HG03108 (cell line): ENCODE measurements at regions not wholly inside any gene's neighbourhood (a gene's known extent, or its start where the extent isn't known, plus 50 kb on each side); places are given as distances from the start of the nearest gene placed in this dataset.

Source experiments
- ATAC-seq: cut with Tn5 transposase; IDR thresholded peaks from one replicate; pipeline ENCODE4 v1.9.1; 2021; ENCODE audit warnings: moderate library complexity; ENCODE audit not compliant: unreplicated experiment

DNA sequence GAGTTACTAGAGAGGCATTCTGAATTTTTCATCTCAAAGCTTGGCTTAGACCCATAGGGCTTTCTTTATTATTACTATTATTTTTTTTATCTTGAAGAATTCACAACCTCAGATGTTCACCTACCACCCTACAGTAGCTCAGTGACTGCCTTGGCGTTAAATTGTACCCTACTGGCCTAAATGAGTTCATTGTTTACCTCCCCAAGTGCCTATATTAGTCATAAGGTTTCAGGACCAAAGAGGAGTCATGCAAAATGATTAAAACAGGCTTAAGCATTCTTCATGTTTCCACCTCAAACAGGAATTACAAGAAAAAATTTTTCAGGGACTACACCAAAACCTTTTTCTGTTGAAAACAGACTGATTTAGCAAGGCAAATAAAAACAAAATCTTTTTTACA is 751.5 kb downstream of the SQOR start:
- no peak for ATAC-seq

DNA sequence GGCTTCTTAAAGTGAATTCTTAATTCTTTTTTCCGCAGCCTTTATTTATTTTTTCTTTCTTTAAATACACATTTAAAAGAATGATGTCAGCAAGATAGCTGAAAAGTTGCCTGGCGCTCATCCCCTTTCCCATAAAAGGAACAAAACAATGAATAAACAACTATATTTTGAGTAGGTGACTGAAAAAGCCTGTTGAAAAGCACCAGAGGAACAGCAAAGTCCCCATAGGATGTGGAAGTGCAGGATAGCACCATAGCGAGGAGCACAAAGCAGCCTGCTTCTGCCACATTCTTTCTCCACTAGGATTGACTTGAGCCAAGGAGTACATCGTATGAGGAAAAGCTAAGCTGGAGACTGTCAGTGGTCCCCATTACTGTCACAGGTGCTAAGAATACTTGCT is 754.9 kb downstream of the SQOR start:
- ATAC-seq: no peak

DNA sequence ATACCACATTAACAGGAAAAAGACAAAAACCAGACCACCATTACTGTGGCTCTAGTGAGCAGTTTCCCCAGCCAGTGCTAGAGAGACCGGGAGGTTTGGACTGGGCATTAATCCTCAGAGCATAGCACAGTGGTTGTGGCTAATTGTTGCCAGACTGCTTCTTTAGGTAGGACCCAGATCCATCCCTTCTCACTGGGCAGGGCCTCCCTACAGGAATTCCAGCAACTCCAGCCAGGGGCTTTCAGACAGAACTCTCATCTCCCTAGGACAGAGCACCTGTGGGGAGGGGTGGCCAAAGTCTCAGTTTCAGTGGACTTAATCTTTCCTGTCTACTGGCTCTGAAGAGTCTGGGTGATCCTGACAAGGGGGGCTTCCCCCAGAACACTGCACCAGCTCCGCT is 759.6 kb downstream of the SQOR start:
- ATAC-seq: no peak

DNA sequence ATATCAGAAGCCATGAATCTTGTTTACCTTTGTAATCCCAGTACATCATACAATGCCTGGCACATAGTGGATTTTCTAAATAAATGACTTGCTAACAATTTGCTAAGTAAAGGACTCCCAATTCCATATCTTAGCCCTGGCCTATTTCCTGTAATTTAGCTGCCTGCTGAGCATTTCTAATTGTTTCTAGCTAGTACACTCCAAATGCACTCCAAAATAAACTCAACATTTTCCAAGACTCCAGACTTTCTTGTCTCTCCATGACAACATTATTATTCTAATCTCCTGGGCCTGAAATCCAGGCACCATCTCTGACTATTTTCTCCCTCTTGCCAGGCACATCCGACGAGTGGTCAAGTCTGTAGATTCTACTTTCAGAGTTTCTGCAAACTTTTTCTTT is 773.5 kb downstream of the SQOR start:
- ATAC-seq: no peak

DNA sequence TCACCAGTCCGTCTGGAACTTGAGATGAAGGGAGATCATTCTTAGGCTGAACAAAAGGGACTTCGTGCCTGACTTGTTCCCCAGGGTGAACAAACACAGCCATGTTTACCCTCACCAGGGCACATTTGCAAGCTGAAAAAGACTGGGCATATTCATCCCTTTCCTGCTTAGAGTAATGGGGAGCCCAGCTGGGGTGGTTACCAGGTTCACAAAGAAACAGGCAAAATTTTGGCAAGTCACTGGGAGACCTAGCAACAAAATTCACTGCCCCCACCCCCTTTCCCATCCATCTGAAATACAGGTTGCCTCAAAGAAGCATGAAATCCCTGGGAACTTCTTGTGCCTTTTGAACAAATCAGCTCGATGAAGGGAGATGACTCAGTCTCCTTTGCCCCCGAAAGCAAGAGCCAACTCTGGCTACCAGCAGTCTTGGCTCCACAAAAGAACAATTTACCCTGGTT is 775.0 kb downstream of the SQOR start:
- ATAC-seq: no peak

DNA sequence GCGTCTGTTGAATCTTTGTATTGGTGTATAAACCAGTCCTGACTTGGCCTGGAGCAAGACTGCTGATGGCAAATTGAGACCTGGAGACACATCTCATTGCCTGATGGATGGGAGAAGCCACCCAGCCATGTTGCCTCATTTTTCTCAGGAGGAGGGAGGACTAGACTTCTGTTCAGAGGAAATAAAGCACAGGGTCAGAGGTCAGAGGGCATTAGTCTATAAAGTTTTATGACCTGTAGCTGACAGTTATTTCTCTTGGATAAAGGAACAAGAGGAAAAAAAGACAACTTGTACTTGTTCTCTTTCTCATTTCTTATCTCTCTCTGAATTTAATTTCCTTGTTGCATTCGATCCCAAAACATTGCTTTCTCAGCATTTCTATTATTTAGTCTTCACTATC is 775.9 kb downstream of the SQOR start:
- ATAC-seq: no peak

DNA sequence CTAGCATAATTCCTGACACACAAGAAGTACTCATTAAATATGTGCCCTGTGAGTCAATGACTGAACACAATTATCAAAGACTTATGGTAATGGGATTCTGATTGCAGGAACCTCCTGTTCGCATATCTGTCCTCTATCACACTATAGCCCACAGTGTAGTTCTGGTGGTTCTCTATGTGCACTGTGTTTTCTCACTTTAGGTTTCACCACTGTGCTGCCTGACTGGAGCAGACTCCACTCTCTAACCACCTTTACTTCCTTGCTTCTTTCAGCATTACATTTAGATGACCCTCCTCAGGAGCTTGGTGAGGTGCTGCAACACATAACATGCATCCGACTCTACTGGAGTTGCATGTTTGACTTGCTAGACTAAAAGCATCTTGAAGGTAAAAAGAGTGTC is 777.1 kb downstream of the SQOR start:
- ATAC-seq: no peak

DNA sequence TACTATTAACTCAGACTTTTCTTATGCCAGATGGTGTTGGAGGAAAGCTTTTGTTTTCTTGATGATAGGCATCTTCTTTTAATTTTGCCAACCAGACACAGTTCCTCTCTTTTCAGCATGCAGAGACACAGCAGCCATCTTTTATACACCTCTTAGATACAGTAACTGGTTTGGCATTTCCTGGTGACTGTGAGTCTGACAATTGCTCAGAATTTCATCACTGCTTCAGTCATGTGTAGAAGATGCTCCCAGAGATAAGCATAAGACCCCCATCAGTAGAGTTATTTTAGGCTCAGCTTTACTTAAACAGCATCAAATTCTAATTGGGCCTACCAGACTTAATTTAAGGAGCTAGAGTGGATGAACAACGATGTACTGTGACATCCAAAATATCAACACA is 779.0 kb downstream of the SQOR start:
- no peak for ATAC-seq

DNA sequence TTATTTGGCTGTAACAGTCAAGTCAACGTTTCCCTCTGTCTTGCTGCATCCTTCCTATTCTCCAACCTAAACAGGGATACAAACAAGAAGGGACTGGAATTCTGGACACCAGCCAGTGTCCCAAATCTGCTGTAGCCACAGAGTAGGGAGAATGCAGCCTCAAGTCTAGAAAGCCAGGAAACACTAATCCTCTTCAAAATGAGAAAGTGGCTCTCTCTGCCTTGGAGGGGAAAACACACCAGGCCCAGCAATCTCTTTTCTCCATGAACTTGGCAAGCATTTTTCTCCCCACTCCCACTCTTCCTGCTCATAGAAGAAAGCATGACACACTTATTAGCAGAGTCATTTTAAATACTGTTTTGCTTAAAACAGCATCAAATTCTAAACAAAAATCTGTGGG is 781.7 kb downstream of the SQOR start:
- ATAC-seq: no peak

DNA sequence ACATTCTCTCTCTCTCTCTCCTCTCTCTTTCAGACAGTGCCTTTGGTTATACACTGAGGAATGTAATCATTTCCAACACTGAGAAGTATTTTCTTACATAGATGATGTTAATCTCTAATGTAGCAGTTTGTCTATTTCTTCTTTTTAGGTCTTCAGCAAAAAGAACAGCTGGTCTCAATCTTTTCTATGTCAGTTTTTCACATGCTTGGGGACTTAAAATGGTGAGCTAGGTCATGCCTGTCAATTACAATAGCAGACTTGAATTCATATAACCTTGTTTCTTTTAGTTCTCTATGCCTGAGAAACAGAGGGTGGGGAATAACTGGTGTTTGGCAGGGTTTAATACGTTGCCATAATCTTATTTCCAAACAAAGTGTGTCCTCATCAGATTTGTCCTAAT is 786.2 kb downstream of the SQOR start:
- no peak for ATAC-seq

DNA sequence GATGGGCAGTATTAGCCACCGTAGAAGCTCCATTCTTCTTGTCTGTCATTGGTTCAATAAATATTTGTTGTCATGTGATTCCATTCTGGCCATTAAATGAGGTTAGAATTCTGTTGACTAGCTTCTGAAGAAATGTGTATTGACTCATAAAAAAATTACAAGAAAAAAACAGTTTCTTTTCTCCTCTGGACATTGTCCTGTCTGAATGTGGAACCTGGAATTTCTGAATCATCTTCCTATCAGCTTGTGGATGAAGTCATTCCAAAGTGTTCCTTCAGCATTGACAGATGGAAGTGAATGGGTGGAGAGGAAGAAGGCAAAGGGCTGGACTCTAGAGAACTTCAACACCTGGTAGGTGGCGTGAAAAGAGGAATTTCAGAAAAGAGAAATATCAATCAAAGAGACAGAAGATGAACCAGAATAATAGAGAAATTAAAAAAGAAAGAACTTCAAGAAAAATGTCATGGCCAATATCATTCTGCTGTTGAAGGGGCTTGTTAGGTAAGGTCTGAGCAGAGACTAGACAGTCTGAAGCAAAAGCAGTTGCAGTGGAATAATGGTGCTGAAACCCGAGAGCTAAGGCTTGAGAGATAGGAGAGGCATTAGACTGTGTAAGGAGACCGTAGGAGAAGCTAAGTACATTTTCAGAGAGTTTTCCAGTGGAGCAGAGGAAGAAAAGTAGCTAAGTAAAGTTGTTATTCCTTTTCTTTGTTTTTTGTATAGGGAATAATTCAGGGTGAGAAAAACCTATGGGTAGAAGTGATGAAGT is 806.6 kb downstream of the SQOR start:
- ATAC-seq: no peak

DNA sequence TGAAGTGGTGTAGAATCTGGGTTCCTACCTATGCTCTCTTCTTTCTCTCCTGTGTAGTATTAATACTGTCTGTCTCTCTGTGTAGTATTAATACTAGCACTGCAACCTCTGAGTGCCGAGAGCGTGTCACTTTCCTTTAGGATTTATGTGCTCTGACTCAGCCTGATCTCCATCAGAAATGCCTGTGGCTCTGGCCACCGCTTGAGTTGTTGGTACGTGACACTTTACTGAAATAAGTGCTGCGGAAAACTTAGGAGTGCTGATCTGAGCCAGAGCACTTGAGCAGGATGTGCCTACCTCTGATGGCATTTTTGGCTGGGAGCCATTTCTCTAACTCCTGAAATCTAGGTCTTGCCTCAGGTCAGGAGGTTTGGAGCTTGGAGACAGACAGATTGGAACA is 807.4 kb downstream of the SQOR start:
- no peak for ATAC-seq

DNA sequence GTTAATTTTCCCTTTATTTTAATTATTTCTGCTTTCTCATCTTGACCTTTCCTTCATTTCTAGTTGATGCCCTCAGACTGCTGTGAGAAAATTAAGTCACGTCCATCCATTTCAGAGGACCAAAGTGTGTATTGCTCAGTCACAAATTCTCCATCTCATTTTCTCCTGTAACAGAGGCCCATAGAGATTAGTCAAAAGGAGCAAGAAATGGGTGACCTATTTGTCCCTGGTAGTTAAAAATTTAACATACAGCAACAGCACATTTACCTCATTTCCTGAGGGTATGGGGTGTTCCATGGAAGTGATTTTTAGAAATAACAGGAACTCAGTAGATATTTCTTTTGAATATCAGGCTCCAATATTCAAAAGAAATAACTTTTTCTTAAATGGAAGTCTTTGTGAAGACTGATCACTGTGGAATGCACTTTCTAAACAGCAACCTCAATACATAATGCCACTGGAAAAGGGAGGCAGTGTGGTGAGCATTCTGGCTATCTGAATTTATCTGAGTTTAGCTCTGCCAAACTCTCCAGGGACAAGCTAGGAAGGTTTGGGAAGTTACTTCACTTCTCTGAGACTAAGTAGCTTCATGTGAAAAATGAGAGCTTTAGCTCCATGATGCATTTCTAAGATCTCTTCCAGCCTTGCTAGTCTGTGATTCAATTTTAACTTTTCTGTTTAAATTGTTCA is 808.2 kb downstream of the SQOR start:
- no peak for ATAC-seq

DNA sequence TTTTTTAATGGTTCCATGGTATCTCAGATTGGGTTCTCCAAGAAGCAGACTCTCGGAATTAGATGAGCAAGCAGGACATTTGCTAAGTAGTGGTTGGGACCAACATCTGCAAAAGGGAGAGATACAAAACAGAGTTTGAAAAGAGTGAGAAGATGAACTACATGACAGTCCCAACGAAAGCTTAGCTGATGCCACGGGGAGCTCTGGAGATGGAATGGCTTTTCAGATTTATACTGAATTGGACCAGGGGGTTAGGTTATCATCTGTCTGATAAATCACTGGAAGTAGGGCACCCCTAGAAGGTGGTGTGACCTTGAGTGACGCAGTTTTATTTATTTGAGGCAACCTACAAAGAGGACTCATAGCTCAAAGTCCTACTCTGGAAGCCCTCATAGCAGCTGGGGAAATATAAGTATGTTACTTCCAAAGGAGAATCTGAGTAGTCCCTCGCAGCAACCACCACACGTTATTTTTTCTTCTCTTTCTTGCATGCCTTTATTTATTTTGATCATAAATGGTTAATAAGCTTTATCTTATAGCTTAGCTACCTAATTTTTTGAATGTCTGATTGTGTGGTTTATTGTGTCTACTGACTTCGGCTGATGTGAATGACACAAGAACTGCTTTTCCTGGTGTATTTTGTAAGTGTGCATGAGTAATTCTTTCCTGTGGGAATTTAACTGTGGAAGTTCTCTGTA is 815.4 kb downstream of the SQOR start:
- no peak for ATAC-seq

DNA sequence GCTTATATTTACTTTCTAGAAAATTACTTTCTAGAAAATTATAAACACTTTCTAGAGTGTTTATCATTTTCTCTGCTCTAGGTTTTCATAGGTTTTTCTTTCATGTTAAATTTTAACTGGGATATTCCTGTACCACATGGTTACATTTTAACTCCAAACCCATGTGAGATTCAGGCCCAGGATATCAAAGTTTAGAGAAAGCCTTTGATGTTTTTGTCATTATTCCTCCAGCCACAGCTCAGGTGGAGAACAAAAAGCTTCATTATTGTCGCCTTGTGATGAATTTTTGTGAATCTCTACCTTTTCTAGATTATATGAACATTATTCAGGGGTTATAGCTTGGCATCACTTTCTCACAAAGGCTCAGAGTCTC is 816.0 kb downstream of the SQOR start:
- ATAC-seq: no peak

DNA sequence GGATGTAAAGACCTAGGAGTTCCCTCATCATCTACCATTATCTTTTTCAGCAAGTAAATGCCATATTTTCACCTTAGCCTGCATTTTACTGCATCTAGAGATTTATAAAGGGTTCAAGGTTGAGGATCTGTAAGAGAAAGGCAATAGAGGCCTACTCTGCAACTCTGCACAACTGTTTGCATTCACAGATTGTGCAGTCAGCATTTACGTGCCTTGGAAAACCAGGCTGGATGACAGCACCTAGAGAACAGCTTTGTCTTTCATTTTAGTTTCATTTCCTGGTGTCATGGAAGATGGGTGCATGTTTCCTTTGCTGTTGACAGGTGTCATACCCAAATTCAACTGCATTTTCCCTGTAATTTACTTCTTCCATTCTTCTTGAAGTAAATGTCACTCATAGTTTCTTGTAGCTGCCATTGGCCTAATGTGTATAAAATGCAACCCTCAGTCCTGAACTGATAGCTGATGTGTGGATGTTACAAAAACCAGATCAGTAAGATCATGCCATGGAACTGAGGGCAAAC is 817.5 kb downstream of the SQOR start:
- no peak for ATAC-seq

DNA sequence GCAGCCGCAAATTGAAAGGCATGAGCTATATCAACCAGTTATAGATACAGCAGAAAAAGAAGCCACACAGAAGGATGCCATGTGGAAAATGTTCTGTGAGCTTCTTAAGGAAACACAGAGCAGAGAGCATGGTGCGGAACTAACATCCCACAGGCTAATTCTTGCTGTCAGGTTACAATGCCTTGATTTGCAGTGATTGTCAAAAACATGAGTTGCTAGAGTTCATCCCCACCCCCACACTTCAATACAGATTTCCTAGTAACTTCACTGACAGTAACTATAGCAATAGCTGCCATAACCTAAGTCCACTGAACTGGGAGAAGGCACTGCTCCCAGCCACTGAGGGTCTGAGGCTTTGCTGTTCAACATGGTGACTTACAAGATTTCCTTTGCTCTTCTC is 821.6 kb downstream of the SQOR start:
- ATAC-seq: no peak

DNA sequence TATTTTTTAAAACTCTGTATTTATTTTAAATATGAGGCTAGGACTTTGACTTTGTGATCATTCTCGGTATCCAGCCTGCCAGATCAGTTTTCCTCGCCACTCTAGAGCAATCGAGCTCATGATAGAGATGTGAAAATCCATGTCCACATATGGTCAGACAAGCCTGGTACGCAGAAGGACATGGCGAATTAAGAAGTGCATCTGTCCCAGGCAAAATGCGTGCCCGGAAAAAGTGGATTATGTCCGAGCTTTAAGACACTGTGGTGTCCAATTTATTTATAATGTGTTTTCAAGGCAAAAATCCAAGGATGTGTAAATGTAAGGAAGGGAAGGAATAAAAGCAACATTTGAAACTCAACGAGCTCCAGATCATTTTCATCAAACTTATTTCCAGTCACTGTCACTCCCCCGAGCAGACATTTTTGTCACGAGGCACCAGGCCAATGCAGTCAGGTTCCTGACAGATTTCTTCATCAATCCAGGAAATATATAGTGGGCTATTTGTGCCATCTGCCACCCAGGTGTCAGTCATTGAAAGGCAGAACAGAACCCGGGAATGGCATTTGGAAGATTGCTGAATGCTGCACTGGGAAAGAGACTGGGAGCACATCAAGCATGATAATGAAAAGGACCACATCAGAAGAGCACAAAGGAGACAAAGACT is 825.7 kb downstream of the SQOR start:
- no peak for ATAC-seq

DNA sequence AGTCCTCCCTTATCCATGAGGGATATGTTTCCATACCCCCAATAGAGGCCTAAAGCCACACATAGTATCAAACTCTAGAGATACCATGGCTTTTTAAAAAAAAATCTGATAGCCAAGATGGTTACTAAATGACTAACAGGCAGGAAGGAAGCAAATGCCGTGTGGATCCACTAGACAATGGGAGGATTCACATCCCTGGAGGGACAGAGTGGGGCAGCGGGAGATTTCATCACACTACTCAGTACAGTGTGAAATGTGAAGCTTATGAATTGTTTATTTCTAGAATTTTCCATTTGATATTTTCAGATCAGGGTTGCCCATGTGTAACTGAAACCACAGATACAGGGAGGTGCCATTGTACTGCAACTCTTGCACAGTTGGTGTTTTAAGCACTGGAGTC is 826.6 kb downstream of the SQOR start:
- no peak for ATAC-seq

DNA sequence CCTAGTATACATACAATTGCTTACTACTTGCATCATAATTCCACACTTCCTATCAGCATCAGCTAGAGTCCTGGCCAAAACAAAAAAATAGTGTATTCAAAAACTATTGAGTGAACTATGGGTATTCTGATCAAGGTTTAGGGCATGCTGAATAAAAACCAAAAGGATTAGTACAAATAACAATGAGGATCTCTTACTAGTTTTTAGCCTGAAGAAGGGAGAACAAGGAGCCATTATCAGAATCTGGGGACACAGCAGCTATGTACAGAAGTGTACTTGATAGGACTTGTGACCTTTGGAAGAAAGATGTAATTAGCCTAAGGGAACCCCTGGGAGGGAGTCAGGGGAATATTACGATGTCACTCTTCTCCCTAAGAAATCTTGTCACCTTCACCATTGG is 832.2 kb downstream of the SQOR start:
- ATAC-seq: no peak

DNA sequence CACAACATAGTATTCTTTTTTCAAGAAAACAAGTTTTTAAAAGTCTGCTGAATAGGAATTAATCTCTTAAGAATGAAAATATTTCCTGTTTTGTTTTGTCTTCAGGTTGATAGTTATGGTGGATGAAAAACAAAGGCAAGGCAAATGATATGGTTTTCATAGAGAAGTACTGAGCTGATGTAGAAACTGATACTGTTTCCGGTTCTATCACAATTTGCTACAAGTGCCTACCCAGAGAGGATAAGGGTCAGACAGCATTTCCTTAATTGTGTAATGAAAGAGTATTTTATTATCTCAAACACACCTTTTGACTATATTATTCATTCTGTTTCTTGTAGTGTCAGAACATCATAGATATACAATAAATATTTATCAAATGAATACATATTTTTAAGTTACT is 836.3 kb downstream of the SQOR start:
- no peak for ATAC-seq
